ENCODE measurements at regions not wholly inside any gene's neighbourhood (a gene's known extent, or its start where the extent isn't known, plus 50 kb on each side); places are given as distances from the start of the nearest gene placed in this dataset.

DNA sequence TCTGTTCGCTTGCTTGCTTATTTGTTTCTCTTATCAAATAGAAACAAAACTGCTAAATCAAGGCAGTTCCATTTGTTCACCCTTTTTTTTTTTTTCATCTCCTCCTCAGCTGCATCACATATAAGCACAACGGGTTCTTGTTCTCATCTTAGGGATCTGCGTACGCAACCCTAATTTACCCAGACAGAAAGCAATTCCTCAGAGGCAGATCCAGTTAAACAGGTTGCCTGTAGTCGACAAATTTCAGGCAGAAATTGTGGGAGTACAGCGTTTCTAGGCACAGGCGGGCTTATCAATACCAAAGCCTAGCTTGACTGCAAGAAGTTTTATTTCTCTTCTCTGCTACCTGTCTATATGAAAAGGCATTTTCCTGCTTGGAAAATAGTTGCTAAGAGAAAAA, 565.4 kb downstream of the NXPH1 start:
- intact Hi-C loops (cut with DNase I; ENCODE audit: low total_unique reads), result no loop called here
- no peak for TF ChIP-seq CTCF (IDR thresholded peaks at IDR 0.05)
- H3K9me3 ChIP-seq, result no peaks in the 10 kb centered on the region

DNA sequence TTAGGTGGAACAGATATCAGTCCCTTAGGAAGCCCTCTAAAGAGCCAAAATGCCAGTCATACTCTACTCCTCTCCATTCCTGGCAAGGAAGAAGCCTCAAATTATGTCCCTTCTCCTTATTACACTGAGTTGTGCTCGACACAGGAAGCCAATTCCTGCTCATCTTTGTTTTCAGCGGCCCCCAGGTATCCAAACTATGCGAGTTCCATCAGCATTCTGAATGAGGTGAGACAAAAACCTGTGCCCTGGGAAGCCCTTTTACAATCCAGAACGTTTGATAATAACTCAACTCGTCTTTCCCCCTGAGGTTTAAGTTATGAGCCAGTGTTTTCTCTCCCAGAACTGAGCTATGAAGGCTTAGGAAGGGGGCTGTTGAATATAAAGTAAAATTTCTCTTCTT, 580.5 kb downstream of the NXPH1 start:
- Histone ChIP-seq H3K4me1 (no peaks in the 10 kb centered on the region), H3K9me3 (no peaks in the 10 kb centered on the region), H3K4me3 (no peak overlapping the region), H3K36me3 (no peaks in the 10 kb centered on the region), H3K27ac (no peak overlapping the region), H3K27me3 (no peaks in the 10 kb centered on the region)
- no peak for DNase-seq
- no peak for TF ChIP-seq CTCF (IDR thresholded peaks at IDR 0.05)
- intact Hi-C loops (cut with DNase I; ENCODE audit: low total_unique reads), result no loop called here

More for the DNA sequence above, 565.4 kb downstream of the NXPH1 start:
- Histone ChIP-seq H3K4me1 (no peaks in the 10 kb centered on the region), H3K27me3 (no peaks in the 10 kb centered on the region), H3K36me3 (no peaks in the 10 kb centered on the region), H3K27ac (no peak overlapping the region), H3K4me3 (no peak overlapping the region)
- DNase-seq, result no peak

DNA sequence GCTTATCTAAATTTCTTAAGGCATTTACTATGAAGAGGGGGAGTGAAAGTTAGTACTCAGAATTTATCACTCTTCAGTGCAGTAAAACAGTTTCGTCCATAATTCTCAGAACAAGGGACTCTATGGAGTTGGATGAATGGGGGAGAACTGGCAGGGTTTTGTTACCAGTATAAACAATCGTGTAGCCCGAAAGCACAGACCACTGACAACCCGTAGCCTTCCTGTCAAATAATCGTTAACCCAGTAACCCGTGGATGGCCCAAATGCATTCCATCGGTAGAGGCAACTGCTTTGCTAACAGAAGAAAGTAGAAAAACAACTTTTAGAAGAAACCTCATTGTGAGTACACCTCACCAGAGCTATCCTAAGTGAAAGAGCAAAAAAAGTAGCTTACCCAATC, 583.9 kb downstream of the NXPH1 start:
- no peak for DNase-seq
- no peaks in the 10 kb centered on the region for H3K27me3 ChIP-seq
- H3K4me3 ChIP-seq, result no peak overlapping the region
- TF ChIP-seq CTCF (IDR thresholded peaks at IDR 0.05), result no peak
- no peaks in the 10 kb centered on the region for H3K4me1 ChIP-seq
- intact Hi-C loops (cut with DNase I; ENCODE audit: low total_unique reads), result no loop called here
- H3K36me3 ChIP-seq, result no peaks in the 10 kb centered on the region
- no peaks in the 10 kb centered on the region for H3K9me3 ChIP-seq
- H3K27ac ChIP-seq, result no peak overlapping the region

- intact Hi-C loops (cut with DNase I; ENCODE audit: low total_unique reads), result no loop called here
- no peak for DNase-seq
- H3K4me1 ChIP-seq, result no peaks in the 10 kb centered on the region
- H3K27me3 ChIP-seq, result no peaks in the 10 kb centered on the region
- H3K9me3 ChIP-seq, result no peaks in the 10 kb centered on the region
- no peak for TF ChIP-seq CTCF (IDR thresholded peaks at IDR 0.05)
- H3K36me3 ChIP-seq, result no peaks in the 10 kb centered on the region
- no peak overlapping the region for H3K27ac ChIP-seq
- H3K4me3 ChIP-seq, result no peak overlapping the region
These were observed 589.0 kb downstream of the NXPH1 start for GRCh38 chr7:9022456-9022855.

GRCh38 chr7:9023675-9024294, 590.4 kb downstream of the NXPH1 start:
- H3K27me3 ChIP-seq, result no peaks in the 10 kb centered on the region
- DNase-seq, result no peak
- intact Hi-C loops (cut with DNase I; ENCODE audit: low total_unique reads), result no loop called here

More at GRCh38 chr7:9023675-9024294, 590.4 kb downstream of the NXPH1 start:
- no peaks in the 10 kb centered on the region for H3K9me3 ChIP-seq
- no peak overlapping the region for H3K4me3 ChIP-seq
- TF ChIP-seq CTCF (IDR thresholded peaks at IDR 0.05), result no peak
- H3K4me1 ChIP-seq, result no peaks in the 10 kb centered on the region
- H3K36me3 ChIP-seq, result no peaks in the 10 kb centered on the region
- H3K27ac ChIP-seq, result no peak overlapping the region

All from tibial artery (tissue), 4 donors.